Natural killer cell (primary cell): ENCODE measurements at regions not wholly inside any gene's neighbourhood (a gene's known extent, or its start where the extent isn't known, plus 50 kb on each side); places are given as distances from the start of the nearest gene placed in this dataset.

Experiments
- ATAC-seq, 3 donors: fragments of 150-1000 bp in 2 of 3; fragments of 200-7000 bp in 1 of 3; cut with Tn5 transposase; 1 replicate in 1 of 3; 2 replicates in 2 of 3; pipeline ENCODE4 v1.10.0; 2021; ENCODE audit warnings: mild to moderate bottlenecking in 2 of 3, moderate library complexity in 2 of 3
- DNase-seq, 2 donors: peaks; one replicate each; pipeline versions ENCODE4 v3.0.0 to v3.0.0-alpha.2; 2013 to 2021; ENCODE audit warnings: mixed read lengths in 1 of 2
- H3K27ac ChIP-seq: one replicate; pipeline ENCODE4 v1.5.1; 2013; ENCODE audit warnings: mild to moderate bottlenecking, low read length
- H3K27me3 ChIP-seq: one replicate; pipeline ENCODE4 v1.6.1; 2013; ENCODE audit warnings: low read length; ENCODE audit not compliant: control insufficient read depth, insufficient read depth
- H3K36me3 ChIP-seq: one replicate; pipeline ENCODE4 v1.6.1; 2013; ENCODE audit warnings: low read length; ENCODE audit not compliant: control insufficient read depth, insufficient read depth
- H3K4me1 ChIP-seq: one replicate; pipeline ENCODE4 v1.6.1; 2013; ENCODE audit warnings: low read length; ENCODE audit not compliant: control insufficient read depth, insufficient read depth
- H3K4me3 ChIP-seq: one replicate; pipeline ENCODE4 v1.5.1; 2013; ENCODE audit warnings: low read length
- H3K9me3 ChIP-seq: one replicate; pipeline ENCODE4 v1.6.1; 2013; ENCODE audit warnings: low read length; ENCODE audit not compliant: control insufficient read depth, insufficient read depth
- H3K27ac Mint-ChIP-seq, 2 donors: one replicate each; pipeline ENCODE4 v1.8.0; 2022; ENCODE audit warnings: mild to moderate bottlenecking in 2 of 2, mixed read lengths in 2 of 2, moderate library complexity in 1 of 2
- H3K27me3 Mint-ChIP-seq, 2 donors: one replicate each; pipeline ENCODE4 v1.8.0; 2022; ENCODE audit warnings: low read depth in 2 of 2, mixed read lengths in 2 of 2
- H3K36me3 Mint-ChIP-seq: one replicate; pipeline ENCODE4 v1.8.0; 2022; ENCODE audit warnings: mixed read lengths
- H3K4me1 Mint-ChIP-seq, 2 donors: one replicate each; pipeline ENCODE4 v1.8.0; 2022; ENCODE audit warnings: mixed read lengths in 2 of 2
- H3K4me3 Mint-ChIP-seq: one replicate; pipeline ENCODE4 v1.8.0; 2022; ENCODE audit warnings: mild to moderate bottlenecking, moderate library complexity, mixed read lengths
- H3K9me3 Mint-ChIP-seq, 2 donors: one replicate each; pipeline ENCODE4 v1.8.0; 2022; ENCODE audit warnings: mixed read lengths in 2 of 2
- CTCF ChIP-seq: fragments of 200-600 bp; IDR thresholded peaks from one replicate; pipeline ENCODE4 v1.8.0; 2022; ENCODE audit warnings: antibody characterized with exemption
- WGBS: methylation state at CpG from one replicate; pipeline ENCODE4 v1.1.7; 2013; ENCODE audit warnings: missing lambda C conversion rate; ENCODE audit not compliant: insufficient coverage; 5-methylcytosine and 5-hydroxymethylcytosine counted together
- intact Hi-C: fragments of 100-400 bp; cut with micrococcal nuclease; formaldehyde crosslinking; loops from one replicate; pipeline ENCODE4 v1.14.2; 2022

- no peak overlapping the region for H3K27ac ChIP-seq
- no peak overlapping the region for H3K4me3 ChIP-seq
- no peak for TF ChIP-seq CTCF
- H3K4me3 Mint-ChIP-seq, result no peak overlapping the region
- intact Hi-C loops, result no loop called here
- no peaks in the 10 kb centered on the region for H3K36me3 Mint-ChIP-seq
- ATAC-seq (no peak), DNase-seq (no peak)
- H3K36me3 ChIP-seq, result no peaks in the 10 kb centered on the region
- WGBS, result 76% methylated on average over 6 of the region's 7 CpGs
- H3K9me3 ChIP-seq, result no peaks in the 10 kb centered on the region
- no peak overlapping the region for H3K27ac Mint-ChIP-seq
- no peaks in the 10 kb centered on the region for H3K4me1 ChIP-seq
- H3K4me1 Mint-ChIP-seq, result no peaks in the 10 kb centered on the region
- no peaks in the 10 kb centered on the region for H3K27me3 ChIP-seq
- H3K27me3 Mint-ChIP-seq, result peaks cover 9 to 13% of the 10 kb centered on the region in 2 donors
- H3K9me3 Mint-ChIP-seq, result no peaks in the 10 kb centered on the region
Observed at GRCh38 chr12:115857160-115857920, 420.2 kb downstream of the MED13L start.

GRCh38 chr12:115852054-115852453 lies 425.4 kb downstream of the MED13L start:
- no CpG with 5 or more reads among the region's 1 CpG for WGBS
- no peaks in the 10 kb centered on the region for H3K9me3 Mint-ChIP-seq
- peaks cover 0 to 2% of the 10 kb centered on the region in 2 donors for H3K27me3 Mint-ChIP-seq
- no peak overlapping the region for H3K4me3 Mint-ChIP-seq
- H3K9me3 ChIP-seq, result no peaks in the 10 kb centered on the region
- H3K27ac ChIP-seq, result no peak overlapping the region
- intact Hi-C loops, result no loop called here
- no peaks in the 10 kb centered on the region for H3K4me1 ChIP-seq
- no peaks in the 10 kb centered on the region for H3K4me1 Mint-ChIP-seq
- no peaks in the 10 kb centered on the region for H3K36me3 ChIP-seq
- H3K4me3 ChIP-seq, result no peak overlapping the region
- H3K27ac Mint-ChIP-seq, result no peak overlapping the region
- no peak for TF ChIP-seq CTCF
- H3K36me3 Mint-ChIP-seq, result no peaks in the 10 kb centered on the region
- DNase-seq (no peak), ATAC-seq (no peak)
- H3K27me3 ChIP-seq, result no peaks in the 10 kb centered on the region

DNA sequence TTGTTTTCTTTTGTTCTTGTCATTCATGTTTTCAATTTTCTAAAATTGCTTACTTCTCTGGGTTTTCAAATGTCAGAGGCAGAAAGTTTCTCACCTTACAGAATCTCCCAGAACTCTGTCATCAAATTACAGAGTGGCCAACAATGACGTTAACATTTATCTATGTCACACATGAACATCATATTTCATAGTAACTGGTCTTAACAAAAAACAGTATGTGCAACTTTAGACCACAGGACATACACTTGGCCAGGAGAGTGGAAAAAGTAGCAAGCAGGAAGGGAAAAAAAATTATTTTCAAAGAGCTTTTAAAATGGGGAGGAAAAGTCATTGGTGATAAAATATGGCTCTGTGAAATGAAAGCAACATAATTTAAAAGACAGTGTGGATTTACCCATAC lies 426.5 kb downstream of the MED13L start:
- no peak for TF ChIP-seq CTCF
- no peak for ATAC-seq
- intact Hi-C loops, result no loop called here
- Histone ChIP-seq H3K27ac (no peak overlapping the region), H3K4me3 (no peak overlapping the region), H3K27me3 (no peaks in the 10 kb centered on the region), H3K9me3 (no peaks in the 10 kb centered on the region), H3K36me3 (no peaks in the 10 kb centered on the region), H3K4me1 (no peaks in the 10 kb centered on the region)
- no peak overlapping the region for H3K27ac Mint-ChIP-seq
- H3K27me3 Mint-ChIP-seq, result peaks cover 0 to 3% of the 10 kb centered on the region in 2 donors
- H3K36me3 Mint-ChIP-seq, result no peaks in the 10 kb centered on the region
- no peak overlapping the region for H3K4me3 Mint-ChIP-seq
- no peak for DNase-seq
- 90% methylated on average over 1 of the region's 1 CpG for WGBS
- no peaks in the 10 kb centered on the region for H3K9me3 Mint-ChIP-seq
- H3K4me1 Mint-ChIP-seq, result no peaks in the 10 kb centered on the region
